ENCODE measurements at regions not wholly inside any gene's neighbourhood (a gene's known extent, or its start where the extent isn't known, plus 50 kb on each side); places are given as distances from the start of the nearest gene placed in this dataset.

- TF ChIP-seq ZNF234 (CRISPR knock-in tag; conservative IDR thresholded peaks at IDR 0.05), result no peak
- no peak for TF ChIP-seq HES4 (CRISPR knock-in tag; IDR thresholded peaks at IDR 0.05; ENCODE audit: borderline replicate concordance)
- TF ChIP-seq, protein P1, sequence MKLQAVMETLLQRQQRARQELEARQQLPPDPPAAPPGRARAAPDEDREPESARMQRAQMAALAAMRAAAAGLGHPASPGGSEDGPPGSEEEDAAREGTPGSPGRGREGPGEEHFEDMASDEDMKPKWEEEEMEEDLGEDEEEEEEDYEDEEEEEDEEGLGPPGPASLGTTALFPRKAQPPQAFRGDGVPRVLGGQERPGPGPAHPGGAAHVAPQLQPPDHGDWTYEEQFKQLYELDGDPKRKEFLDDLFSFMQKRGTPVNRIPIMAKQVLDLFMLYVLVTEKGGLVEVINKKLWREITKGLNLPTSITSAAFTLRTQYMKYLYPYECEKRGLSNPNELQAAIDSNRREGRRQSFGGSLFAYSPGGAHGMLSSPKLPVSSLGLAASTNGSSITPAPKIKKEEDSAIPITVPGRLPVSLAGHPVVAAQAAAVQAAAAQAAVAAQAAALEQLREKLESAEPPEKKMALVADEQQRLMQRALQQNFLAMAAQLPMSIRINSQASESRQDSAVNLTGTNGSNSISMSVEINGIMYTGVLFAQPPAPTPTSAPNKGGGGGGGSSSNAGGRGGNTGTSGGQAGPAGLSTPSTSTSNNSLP (IDR thresholded peaks at IDR 0.05; ENCODE audit: low read depth, low read length), result peak; percentile 66
- TF ChIP-seq, protein P2, sequence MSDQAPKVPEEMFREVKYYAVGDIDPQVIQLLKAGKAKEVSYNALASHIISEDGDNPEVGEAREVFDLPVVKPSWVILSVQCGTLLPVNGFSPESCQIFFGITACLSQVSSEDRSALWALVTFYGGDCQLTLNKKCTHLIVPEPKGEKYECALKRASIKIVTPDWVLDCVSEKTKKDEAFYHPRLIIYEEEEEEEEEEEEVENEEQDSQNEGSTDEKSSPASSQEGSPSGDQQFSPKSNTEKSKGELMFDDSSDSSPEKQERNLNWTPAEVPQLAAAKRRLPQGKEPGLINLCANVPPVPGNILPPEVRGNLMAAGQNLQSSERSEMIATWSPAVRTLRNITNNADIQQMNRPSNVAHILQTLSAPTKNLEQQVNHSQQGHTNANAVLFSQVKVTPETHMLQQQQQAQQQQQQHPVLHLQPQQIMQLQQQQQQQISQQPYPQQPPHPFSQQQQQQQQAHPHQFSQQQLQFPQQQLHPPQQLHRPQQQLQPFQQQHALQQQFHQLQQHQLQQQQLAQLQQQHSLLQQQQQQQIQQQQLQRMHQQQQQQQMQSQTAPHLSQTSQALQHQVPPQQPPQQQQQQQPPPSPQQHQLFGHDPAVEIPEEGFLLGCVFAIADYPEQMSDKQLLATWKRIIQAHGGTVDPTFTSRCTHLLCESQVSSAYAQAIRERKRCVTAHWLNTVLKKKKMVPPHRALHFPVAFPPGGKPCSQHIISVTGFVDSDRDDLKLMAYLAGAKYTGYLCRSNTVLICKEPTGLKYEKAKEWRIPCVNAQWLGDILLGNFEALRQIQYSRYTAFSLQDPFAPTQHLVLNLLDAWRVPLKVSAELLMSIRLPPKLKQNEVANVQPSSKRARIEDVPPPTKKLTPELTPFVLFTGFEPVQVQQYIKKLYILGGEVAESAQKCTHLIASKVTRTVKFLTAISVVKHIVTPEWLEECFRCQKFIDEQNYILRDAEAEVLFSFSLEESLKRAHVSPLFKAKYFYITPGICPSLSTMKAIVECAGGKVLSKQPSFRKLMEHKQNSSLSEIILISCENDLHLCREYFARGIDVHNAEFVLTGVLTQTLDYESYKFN (CRISPR knock-in tag; conservative IDR thresholded peaks at IDR 0.05), result peak; percentile 53; the same call in 1 of the 2 replicates
- TF ChIP-seq ZBTB20 (CRISPR knock-in tag; IDR thresholded peaks at IDR 0.05; ENCODE audit: borderline replicate concordance, low read depth), result no peak
- peak; percentile 75; the same call in 1 of the 2 replicates for TF ChIP-seq FOSL1 (CRISPR knock-in tag; IDR thresholded peaks at IDR 0.05; ENCODE audit: borderline replicate concordance)
- TF ChIP-seq EP300 (IDR thresholded peaks at IDR 0.05; ENCODE audit: low read depth in 2 of 2, low read length in 2 of 2), result peak in 1 of 2 experiments; percentile 65; a peak in 2 of 4 replicates
- no peak for TF ChIP-seq EP300 (CRISPR knock-in tag; IDR thresholded peaks at IDR 0.05; ENCODE audit: borderline replicate concordance)
- TF ChIP-seq, protein P3, sequence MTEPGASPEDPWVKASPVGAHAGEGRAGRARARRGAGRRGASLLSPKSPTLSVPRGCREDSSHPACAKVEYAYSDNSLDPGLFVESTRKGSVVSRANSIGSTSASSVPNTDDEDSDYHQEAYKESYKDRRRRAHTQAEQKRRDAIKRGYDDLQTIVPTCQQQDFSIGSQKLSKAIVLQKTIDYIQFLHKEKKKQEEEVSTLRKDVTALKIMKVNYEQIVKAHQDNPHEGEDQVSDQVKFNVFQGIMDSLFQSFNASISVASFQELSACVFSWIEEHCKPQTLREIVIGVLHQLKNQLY (CRISPR knock-in tag; IDR thresholded peaks at IDR 0.05), result no peak
- TF ChIP-seq ZNF138 (CRISPR knock-in tag; IDR thresholded peaks at IDR 0.05; ENCODE audit: low read depth), result no peak
- TF ChIP-seq KAT2B (IDR thresholded peaks at IDR 0.05; ENCODE audit: borderline replicate concordance, low read depth, low read length), result no peak
- no peak for TF ChIP-seq CREB1 (IDR thresholded peaks at IDR 0.05)
- 0 out of 2 replicates have a peak, but pooled peaks have one; percentile 28 for TF ChIP-seq CREB1 (CRISPR knock-in tag; IDR thresholded peaks at IDR 0.05)
- no peak for TF ChIP-seq PHB2 (IDR thresholded peaks at IDR 0.05; ENCODE audit: partially characterized antibody)
- no peak for TF ChIP-seq YEATS2 (CRISPR knock-in tag; IDR thresholded peaks at IDR 0.05; ENCODE audit: borderline replicate concordance)
- TF ChIP-seq, protein P4, sequence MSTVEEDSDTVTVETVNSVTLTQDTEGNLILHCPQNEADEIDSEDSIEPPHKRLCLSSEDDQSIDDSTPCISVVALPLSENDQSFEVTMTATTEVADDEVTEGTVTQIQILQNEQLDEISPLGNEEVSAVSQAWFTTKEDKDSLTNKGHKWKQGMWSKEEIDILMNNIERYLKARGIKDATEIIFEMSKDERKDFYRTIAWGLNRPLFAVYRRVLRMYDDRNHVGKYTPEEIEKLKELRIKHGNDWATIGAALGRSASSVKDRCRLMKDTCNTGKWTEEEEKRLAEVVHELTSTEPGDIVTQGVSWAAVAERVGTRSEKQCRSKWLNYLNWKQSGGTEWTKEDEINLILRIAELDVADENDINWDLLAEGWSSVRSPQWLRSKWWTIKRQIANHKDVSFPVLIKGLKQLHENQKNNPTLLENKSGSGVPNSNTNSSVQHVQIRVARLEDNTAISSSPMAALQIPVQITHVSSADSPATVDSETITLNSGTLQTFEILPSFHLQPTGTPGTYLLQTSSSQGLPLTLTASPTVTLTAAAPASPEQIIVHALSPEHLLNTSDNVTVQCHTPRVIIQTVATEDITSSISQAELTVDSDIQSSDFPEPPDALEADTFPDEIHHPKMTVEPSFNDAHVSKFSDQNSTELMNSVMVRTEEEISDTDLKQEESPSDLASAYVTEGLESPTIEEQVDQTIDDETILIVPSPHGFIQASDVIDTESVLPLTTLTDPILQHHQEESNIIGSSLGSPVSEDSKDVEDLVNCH (CRISPR knock-in tag; IDR thresholded peaks at IDR 0.05), result no peak
- TF ChIP-seq NCOA2 (CRISPR knock-in tag; IDR thresholded peaks at IDR 0.05), result peak; percentile 70
- TF ChIP-seq CAMTA2 (CRISPR knock-in tag; IDR thresholded peaks at IDR 0.05; ENCODE audit: borderline replicate concordance), result no peak
- TF ChIP-seq, protein P5, sequence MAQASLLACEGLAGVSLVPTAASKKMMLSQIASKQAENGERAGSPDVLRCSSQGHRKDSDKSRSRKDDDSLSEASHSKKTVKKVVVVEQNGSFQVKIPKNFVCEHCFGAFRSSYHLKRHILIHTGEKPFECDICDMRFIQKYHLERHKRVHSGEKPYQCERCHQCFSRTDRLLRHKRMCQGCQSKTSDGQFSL (CRISPR knock-in tag; IDR thresholded peaks at IDR 0.05), result no peak
- TF ChIP-seq HMG20A (CRISPR knock-in tag; IDR thresholded peaks at IDR 0.05; ENCODE audit: borderline replicate concordance), result peak; percentile 75; the same call in 1 of the 2 replicates
- TF ChIP-seq SOX6 (IDR thresholded peaks at IDR 0.05), result no peak
- TF ChIP-seq SOX6 (CRISPR knock-in tag; IDR thresholded peaks at IDR 0.05), result peak; percentile 51; the same call in 1 of the 2 replicates
- no peak for TF ChIP-seq ZNF879 (CRISPR knock-in tag; IDR thresholded peaks at IDR 0.05)
- no peak for TF ChIP-seq JARID2 (CRISPR knock-in tag; IDR thresholded peaks at IDR 0.05; ENCODE audit: insufficient replicate concordance)
Observed at GRCh38 chr15:47427463-47427862, 289.8 kb upstream of the SEMA6D start (continued).
